Muscle of arm (tissue), 1 donor: ENCODE measurements at regions not wholly inside any gene's neighbourhood (a gene's known extent, or its start where the extent isn't known, plus 50 kb on each side); places are given as distances from the start of the nearest gene placed in this dataset.

Experiments used
- DNase-seq: peaks from one replicate; pipeline ENCODE4 v3.0.0-alpha.2; 2013

GRCh38 chr7:10688544-10688943 is 285.1 kb upstream of the PHF14 start:
- DNase-seq = no peak

- DNase-seq = no peak
Observed at GRCh38 chr7:10696064-10696463, 277.6 kb upstream of the PHF14 start.

GRCh38 chr7:10703059-10703458 is 270.6 kb upstream of the PHF14 start:
- no peak for DNase-seq

GRCh38 chr7:10703981-10704380 is 269.7 kb upstream of the PHF14 start:
- no peak for DNase-seq

GRCh38 chr7:10704653-10705052 is 269.0 kb upstream of the PHF14 start:
- no peak for DNase-seq

GRCh38 chr7:10706875-10707493 is 266.7 kb upstream of the PHF14 start:
- no peak for DNase-seq

GRCh38 chr7:10707519-10707918 is 266.2 kb upstream of the PHF14 start:
- DNase-seq = no peak

GRCh38 chr7:10708447-10708846 is 265.2 kb upstream of the PHF14 start:
- peak; percentile 3 for DNase-seq

GRCh38 chr7:10718768-10719167 is 254.9 kb upstream of the PHF14 start:
- DNase-seq = no peak

- no peak for DNase-seq
Observed at GRCh38 chr7:10720042-10720441, 253.6 kb upstream of the PHF14 start.

- DNase-seq = no peak
Observed at GRCh38 chr7:10721289-10721688, 252.4 kb upstream of the PHF14 start.

GRCh38 chr7:10723832-10724231 is 249.8 kb upstream of the PHF14 start:
- DNase-seq = no peak

- DNase-seq = no peak
Observed at GRCh38 chr7:10724449-10724848, 249.2 kb upstream of the PHF14 start.

- no peak for DNase-seq
Observed at GRCh38 chr7:10727636-10728035, 246.0 kb upstream of the PHF14 start.

GRCh38 chr7:10731253-10731773 is 242.4 kb upstream of the PHF14 start:
- DNase-seq = no peak

GRCh38 chr7:10733747-10734146 is 239.9 kb upstream of the PHF14 start:
- no peak for DNase-seq

GRCh38 chr7:10734595-10734994 is 239.1 kb upstream of the PHF14 start:
- no peak for DNase-seq

- DNase-seq = no peak
Observed at GRCh38 chr7:10739401-10739800, 234.3 kb upstream of the PHF14 start.

- no peak for DNase-seq
Observed at GRCh38 chr7:10740805-10741204, 232.9 kb upstream of the PHF14 start.

GRCh38 chr7:10756981-10757380 is 216.7 kb upstream of the PHF14 start:
- no peak for DNase-seq

GRCh38 chr7:10759120-10759519 is 214.6 kb upstream of the PHF14 start:
- DNase-seq = no peak

- no peak for DNase-seq
Observed at GRCh38 chr7:10767771-10768170, 205.9 kb upstream of the PHF14 start.

GRCh38 chr7:10770176-10770575 is 203.5 kb upstream of the PHF14 start:
- DNase-seq = no peak

GRCh38 chr7:10773430-10773829 is 200.2 kb upstream of the PHF14 start:
- no peak for DNase-seq
